HUES64 (cell line): ENCODE measurements at regions not wholly inside any gene's neighbourhood (a gene's known extent, or its start where the extent isn't known, plus 50 kb on each side); places are given as distances from the start of the nearest gene placed in this dataset.
"Not testable (repeated sequence)": the region's sequence is repeated elsewhere in the genome, so short reads cannot be mapped to it uniquely, and the experiment has no call there.

Experiments
- H3K27ac ChIP-seq: 2 replicates; pipeline ENCODE4 v1.7.0; 2013; ENCODE audit warnings: low read depth, low read length, inconsistent platforms
- H3K27me3 ChIP-seq: 2 replicates; pipeline ENCODE4 v1.6.1; 2013; ENCODE audit warnings: mild to moderate bottlenecking, low read length; ENCODE audit not compliant: insufficient read depth
- H3K36me3 ChIP-seq: 2 replicates; pipeline ENCODE4 v1.6.1; 2013; ENCODE audit warnings: mild to moderate bottlenecking, low read length; ENCODE audit not compliant: insufficient read depth
- H3K4me1 ChIP-seq: 2 replicates; pipeline ENCODE4 v1.6.1; 2013; ENCODE audit warnings: mild to moderate bottlenecking, low read length, moderate library complexity; ENCODE audit not compliant: insufficient read depth
- H3K4me3 ChIP-seq: 2 replicates; pipeline ENCODE4 v1.5.1; 2013; ENCODE audit warnings: mild to moderate bottlenecking, low read length, moderate library complexity
- H3K9ac ChIP-seq: 2 replicates; pipeline ENCODE4 v1.6.1; 2013; ENCODE audit warnings: mild to moderate bottlenecking, low read depth, low read length
- H3K9me3 ChIP-seq: 2 replicates; pipeline ENCODE4 v1.6.1; 2013; ENCODE audit warnings: low read depth, low read length; ENCODE audit not compliant: insufficient read depth
- WGBS: fragments of 150-250, 120-280 bp; methylation state at CpG from one replicate; pipeline ENCODE4 v1.1.7; 2013; ENCODE audit warnings: missing lambda C conversion rate; 5-methylcytosine and 5-hydroxymethylcytosine counted together

DNA sequence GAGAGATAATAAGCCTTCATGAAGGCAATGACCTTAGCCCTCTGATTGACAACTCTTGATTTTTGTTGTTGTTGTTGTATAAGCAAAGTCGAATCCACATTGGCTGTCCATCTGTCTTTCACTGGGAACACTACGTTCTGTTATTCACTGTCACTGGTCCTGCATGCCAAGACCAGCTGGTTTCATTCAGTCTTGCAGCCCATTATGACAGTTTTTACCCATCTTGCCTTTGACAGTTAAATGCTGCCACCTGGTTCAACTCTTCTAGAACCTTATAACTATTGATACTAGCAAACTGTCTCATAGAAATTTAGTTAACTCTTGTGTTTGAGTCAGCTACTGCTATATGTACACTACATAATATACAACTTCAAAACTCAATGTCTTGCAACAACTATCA, 382.3 kb upstream of the CDH10 start:
- 92% methylated on average over 2 of the region's 2 CpGs for WGBS
- Histone ChIP-seq H3K9ac (no peak overlapping the region), H3K36me3 (no peaks in the 10 kb centered on the region), H3K27ac (no peak overlapping the region), H3K9me3 (no peaks in the 10 kb centered on the region), H3K4me1 (peaks cover 5% of the 10 kb centered on the region), H3K4me3 (no peak overlapping the region), H3K27me3 (no peaks in the 10 kb centered on the region)

DNA sequence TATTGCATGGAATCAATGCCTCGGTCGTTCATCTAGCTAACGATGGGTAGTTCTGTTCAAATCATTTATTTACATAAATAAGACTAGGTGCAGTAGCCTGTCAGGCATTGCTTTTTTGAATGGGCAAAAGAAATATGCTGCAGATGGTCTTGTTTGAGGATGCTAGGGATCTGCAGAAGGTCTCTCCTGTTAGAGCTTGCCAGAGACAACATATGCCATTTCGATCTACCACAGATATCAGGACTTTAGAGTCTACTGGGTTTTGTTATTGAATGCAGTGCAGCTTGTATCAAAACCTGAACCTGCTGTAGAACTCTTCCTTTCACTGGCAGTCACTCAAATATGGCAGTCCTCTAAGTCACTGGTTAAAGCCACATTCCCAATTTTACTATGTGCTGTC, 381.1 kb upstream of the CDH10 start:
- Histone ChIP-seq H3K27ac (no peak overlapping the region), H3K9ac (no peak overlapping the region), H3K4me3 (no peak overlapping the region), H3K4me1 (peaks cover 17% of the 10 kb centered on the region), H3K36me3 (no peaks in the 10 kb centered on the region), H3K27me3 (no peaks in the 10 kb centered on the region), H3K9me3 (no peaks in the 10 kb centered on the region)
- 100% methylated on average over 1 of the region's 4 CpGs for WGBS

DNA sequence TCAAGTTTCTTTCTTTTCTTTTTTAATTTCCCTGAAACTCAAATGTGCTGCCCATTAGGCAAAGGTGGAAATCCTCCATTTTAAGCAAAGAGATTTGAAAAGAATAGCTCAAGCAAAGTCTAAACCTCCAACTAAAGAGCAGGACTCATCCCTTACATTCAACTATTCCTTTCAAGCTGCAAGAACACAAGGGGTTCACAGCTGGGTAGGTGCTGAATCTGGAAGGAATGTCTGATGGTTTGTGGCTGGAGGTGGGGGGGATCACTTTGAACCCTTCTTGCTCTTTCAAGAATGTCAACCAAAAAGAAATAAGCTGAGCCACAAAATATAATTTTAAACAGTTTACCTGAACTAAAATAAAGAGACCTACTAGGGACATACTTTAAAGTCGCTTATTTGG, 375.7 kb upstream of the CDH10 start:
- peak overlapping the region; percentile 33; the same call in 1 of the 2 replicates for H3K27ac ChIP-seq
- H3K4me3 ChIP-seq, result no peak overlapping the region
- H3K9ac ChIP-seq, result no peak overlapping the region
- no peaks in the 10 kb centered on the region for H3K36me3 ChIP-seq
- H3K4me1 ChIP-seq, result peaks cover 32% of the 10 kb centered on the region
- no peaks in the 10 kb centered on the region for H3K9me3 ChIP-seq
- H3K27me3 ChIP-seq, result no peaks in the 10 kb centered on the region
- 29% methylated on average over 1 of the region's 1 CpG for WGBS

GRCh38 chr5:25009063-25009462, 364.3 kb upstream of the CDH10 start:
- H3K9ac ChIP-seq, result no peak overlapping the region
- no peaks in the 10 kb centered on the region for H3K9me3 ChIP-seq
- H3K4me1 ChIP-seq, result no peaks in the 10 kb centered on the region
- WGBS, result 98% methylated on average over 9 of the region's 9 CpGs
- no peaks in the 10 kb centered on the region for H3K36me3 ChIP-seq
- H3K4me3 ChIP-seq, result no peak overlapping the region
- no peak overlapping the region for H3K27ac ChIP-seq
- no peaks in the 10 kb centered on the region for H3K27me3 ChIP-seq

- WGBS, result 24% methylated on average over 1 of the region's 2 CpGs
Measured at GRCh38 chr5:25006734-25007133, 362.0 kb upstream of the CDH10 start.

DNA sequence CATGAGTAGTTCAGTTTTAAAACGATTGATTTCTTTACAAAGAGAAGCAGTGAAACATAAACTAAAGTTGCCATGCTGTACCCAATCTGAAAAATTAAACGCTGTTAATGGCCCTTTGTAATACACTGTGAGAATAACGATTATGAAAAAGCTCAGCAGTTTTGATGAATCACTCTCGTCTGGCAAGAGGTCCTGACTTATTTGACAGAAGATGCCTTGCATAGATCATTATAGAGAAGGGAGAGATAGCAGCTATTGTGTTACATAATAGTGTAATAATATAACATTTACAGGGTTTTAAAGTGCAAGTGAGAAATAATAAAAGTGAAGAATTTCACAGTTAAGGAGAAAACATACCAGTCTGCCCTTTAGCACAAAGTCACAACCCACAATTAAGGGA, 361.5 kb upstream of the CDH10 start:
- no peaks in the 10 kb centered on the region for H3K9me3 ChIP-seq
- no peak overlapping the region for H3K9ac ChIP-seq
- no peak overlapping the region for H3K4me3 ChIP-seq
- H3K27me3 ChIP-seq, result no peaks in the 10 kb centered on the region
- H3K4me1 ChIP-seq, result no peaks in the 10 kb centered on the region
- H3K27ac ChIP-seq, result no peak overlapping the region
- 55% methylated on average over 4 of the region's 4 CpGs for WGBS
- H3K36me3 ChIP-seq, result no peaks in the 10 kb centered on the region

More at GRCh38 chr5:25006734-25007133, 362.0 kb upstream of the CDH10 start:
- Histone ChIP-seq H3K4me1 (no peaks in the 10 kb centered on the region), H3K36me3 (no peaks in the 10 kb centered on the region), H3K27ac (no peak overlapping the region), H3K9ac (no peak overlapping the region), H3K9me3 (no peaks in the 10 kb centered on the region), H3K4me3 (no peak overlapping the region), H3K27me3 (no peaks in the 10 kb centered on the region)

GRCh38 chr5:25005431-25005830, 360.7 kb upstream of the CDH10 start:
- H3K9ac ChIP-seq, result no peak overlapping the region
- no peak overlapping the region for H3K27ac ChIP-seq
- H3K36me3 ChIP-seq, result no peaks in the 10 kb centered on the region
- H3K4me3 ChIP-seq, result no peak overlapping the region
- 93% methylated on average over 3 of the region's 3 CpGs for WGBS
- no peaks in the 10 kb centered on the region for H3K4me1 ChIP-seq
- no peaks in the 10 kb centered on the region for H3K27me3 ChIP-seq
- H3K9me3 ChIP-seq, result no peaks in the 10 kb centered on the region

DNA sequence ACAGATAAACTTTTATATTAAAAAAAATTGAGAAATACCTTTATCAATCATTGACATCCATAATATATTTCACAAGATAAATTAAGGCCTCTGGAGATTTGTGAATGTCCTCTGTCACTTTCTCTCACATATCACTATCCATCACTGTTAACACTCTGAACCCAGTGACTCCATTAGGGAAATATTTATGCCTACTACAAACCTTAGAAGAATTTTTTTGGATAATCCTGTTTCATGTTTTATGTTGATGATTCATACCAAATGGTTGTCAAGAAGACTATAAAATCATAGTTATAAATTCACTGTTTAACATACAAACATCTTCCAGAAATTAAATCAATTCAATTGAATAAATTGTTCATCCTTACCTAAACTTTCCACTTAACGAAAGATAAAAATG, 357.6 kb upstream of the CDH10 start:
- no peak overlapping the region for H3K27ac ChIP-seq
- H3K9ac ChIP-seq, result no peak overlapping the region
- H3K36me3 ChIP-seq, result no peaks in the 10 kb centered on the region
- H3K9me3 ChIP-seq, result no peaks in the 10 kb centered on the region
- H3K4me1 ChIP-seq, result no peaks in the 10 kb centered on the region
- WGBS, result no CpG with 5 or more reads among the region's 1 CpG
- H3K27me3 ChIP-seq, result no peaks in the 10 kb centered on the region
- no peak overlapping the region for H3K4me3 ChIP-seq

- WGBS, result 95% methylated on average over 2 of the region's 2 CpGs
- Histone ChIP-seq H3K27ac (no peak overlapping the region), H3K36me3 (no peaks in the 10 kb centered on the region)
Measured at GRCh38 chr5:24999732-25000131, 355.0 kb upstream of the CDH10 start.

DNA sequence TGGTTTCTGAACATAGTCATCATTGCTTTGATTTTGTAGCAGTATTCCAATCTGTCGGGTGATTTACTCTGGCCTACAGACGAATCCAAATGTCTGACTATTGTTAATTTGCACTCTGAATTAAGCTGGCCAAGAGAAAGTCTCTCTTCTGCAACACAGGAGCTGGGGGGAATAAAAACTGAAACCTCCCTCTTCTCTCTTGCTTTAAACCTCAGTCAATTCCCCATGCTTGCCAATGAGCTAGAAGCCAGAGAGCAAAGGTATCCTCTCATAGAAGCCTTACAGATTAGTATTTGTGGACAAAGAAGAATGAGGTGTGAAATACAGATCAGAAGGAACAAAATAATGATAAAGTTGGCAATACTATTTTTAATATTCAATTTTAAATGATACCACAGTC, 353.9 kb upstream of the CDH10 start:
- Histone ChIP-seq H3K9ac (no peak overlapping the region), H3K27ac (no peak overlapping the region), H3K4me3 (no peak overlapping the region), H3K9me3 (no peaks in the 10 kb centered on the region), H3K4me1 (no peaks in the 10 kb centered on the region), H3K36me3 (no peaks in the 10 kb centered on the region), H3K27me3 (no peaks in the 10 kb centered on the region)
- 81% methylated on average over 2 of the region's 2 CpGs for WGBS

More at GRCh38 chr5:24999732-25000131, 355.0 kb upstream of the CDH10 start:
- Histone ChIP-seq H3K9ac (no peak overlapping the region), H3K27me3 (no peaks in the 10 kb centered on the region), H3K9me3 (no peaks in the 10 kb centered on the region), H3K4me1 (no peaks in the 10 kb centered on the region), H3K4me3 (no peak overlapping the region)

GRCh38 chr5:24986326-24986725, 341.5 kb upstream of the CDH10 start:
- WGBS, result 83% methylated on average over 2 of the region's 3 CpGs
- H3K4me1 ChIP-seq, result no peaks in the 10 kb centered on the region
- no peaks in the 10 kb centered on the region for H3K9me3 ChIP-seq
- H3K27ac ChIP-seq, result no peak overlapping the region
- H3K27me3 ChIP-seq, result no peaks in the 10 kb centered on the region
- no peak overlapping the region for H3K9ac ChIP-seq
- H3K4me3 ChIP-seq, result no peak overlapping the region
- H3K36me3 ChIP-seq, result no peaks in the 10 kb centered on the region

- not testable (repeated sequence) for H3K4me3 ChIP-seq, H3K4me1 ChIP-seq, H3K27ac ChIP-seq, H3K36me3 ChIP-seq, H3K27me3 ChIP-seq, H3K9ac ChIP-seq, H3K9me3 ChIP-seq
- 93% methylated on average over 3 of the region's 3 CpGs for WGBS
Measured at GRCh38 chr5:24978552-24978951, 333.8 kb upstream of the CDH10 start.
